HG03097 (cell line): ENCODE measurements at regions not wholly inside any gene's neighbourhood (a gene's known extent, or its start where the extent isn't known, plus 50 kb on each side); places are given as distances from the start of the nearest gene placed in this dataset.
A peak's percentile ranks its signal among the peaks of the same experiment; 100 is the strongest.

Source experiments
- ATAC-seq: cut with Tn5 transposase; IDR thresholded peaks from one replicate; pipeline ENCODE4 v1.9.1; 2021; ENCODE audit not compliant: unreplicated experiment, low FRiP score

- ATAC-seq = no peak
Measured at GRCh38 chr2:16615687-16616615, 49.7 kb downstream of the CYRIA start.

GRCh38 chr2:16615246-16615645 lies 50.4 kb downstream of the CYRIA start:
- ATAC-seq = no peak

GRCh38 chr2:16614314-16614860 lies 51.2 kb downstream of the CYRIA start:
- ATAC-seq = no peak

- ATAC-seq = no peak
Measured at GRCh38 chr2:16613539-16614011, 52.1 kb downstream of the CYRIA start.

- ATAC-seq = no peak
Measured at GRCh38 chr2:16612490-16612889, 53.1 kb downstream of the CYRIA start.

- no peak for ATAC-seq
Measured at GRCh38 chr2:16609786-16610185, 55.8 kb downstream of the CYRIA start.

GRCh38 chr2:16608661-16609643 lies 56.7 kb downstream of the CYRIA start:
- peak; percentile 78 for ATAC-seq

GRCh38 chr2:16607301-16607700 lies 58.3 kb downstream of the CYRIA start:
- ATAC-seq = no peak

- ATAC-seq = no peak
Measured at GRCh38 chr2:16604236-16604635, 61.4 kb downstream of the CYRIA start.

GRCh38 chr2:16591370-16591933 lies 74.2 kb downstream of the CYRIA start:
- no peak for ATAC-seq

- ATAC-seq = no peak
Measured at GRCh38 chr2:16589465-16589864, 76.2 kb downstream of the CYRIA start.

- ATAC-seq = no peak
Measured at GRCh38 chr2:16588565-16588964, 77.1 kb downstream of the CYRIA start.

- no peak for ATAC-seq
Measured at GRCh38 chr2:16587601-16588000, 78.0 kb downstream of the CYRIA start.

- ATAC-seq = no peak
Measured at GRCh38 chr2:16584824-16585540, 80.7 kb downstream of the CYRIA start.

GRCh38 chr2:16584084-16584483 lies 81.5 kb downstream of the CYRIA start:
- no peak for ATAC-seq

- no peak for ATAC-seq
Measured at GRCh38 chr2:16581241-16581640, 84.4 kb downstream of the CYRIA start.

- no peak for ATAC-seq
Measured at GRCh38 chr2:16578081-16578480, 87.6 kb downstream of the CYRIA start.

GRCh38 chr2:16570516-16570915 lies 95.1 kb downstream of the CYRIA start:
- ATAC-seq = no peak

- ATAC-seq = no peak
Measured at GRCh38 chr2:16568998-16569784, 96.4 kb downstream of the CYRIA start.
